ENCODE measurements at regions not wholly inside any gene's neighbourhood (a gene's known extent, or its start where the extent isn't known, plus 50 kb on each side); places are given as distances from the start of the nearest gene placed in this dataset.

GRCh38 chr3:153369561-153370374 lies 207.7 kb downstream of the RAP2B start:
- Histone ChIP-seq H3K4me3 (no peak overlapping the region), H2AFZ (ENCODE audit: control insufficient read depth, low read depth, low read length) (no peak overlapping the region), H3K4me1 (ENCODE audit: control insufficient read depth, insufficient read depth, low read length) (no peaks in the 10 kb centered on the region), H3K27me3 (replicated peaks in 1 of 2; ENCODE audit: control insufficient read depth in 2 of 2, insufficient read depth in 2 of 2, low read length in 1 of 2) (no peaks in the 10 kb centered on the region), H3K36me3 (ENCODE audit: control insufficient read depth in 2 of 2, insufficient read depth in 2 of 2, low read length in 1 of 2) (no peaks in the 10 kb centered on the region), H3K4me2 (ENCODE audit: control insufficient read depth, insufficient read depth) (no peak overlapping the region), H3K27ac (ENCODE audit: control insufficient read depth, insufficient read depth) (no peak overlapping the region), H3K9me3 (replicated peaks; ENCODE audit: control insufficient read depth, insufficient read depth, low read length) (no peaks in the 10 kb centered on the region; the same call in 2 of the 3 replicates), H3K9ac (ENCODE audit: control insufficient read depth, insufficient read depth, low read length) (no peak overlapping the region), H3K79me2 (ENCODE audit: control insufficient read depth, insufficient read depth, low read length) (no peaks in the 10 kb centered on the region), H4K20me1 (ENCODE audit: control insufficient read depth, insufficient read depth) (no peaks in the 10 kb centered on the region)
- DNase-seq (ENCODE audit: low read depth, low spot score) (no peak), ATAC-seq (no peak), FAIRE-seq (no peak)
- in situ Hi-C loops (cut with MboI) = no loop called here
- intact Hi-C loops (cut with micrococcal nuclease; ENCODE audit: unreplicated experiment) = no loop called here
- no TSS peak for BruUV-seq (replicated peaks)
- CTCF ChIA-PET = no interaction called here
- POLR2A ChIA-PET = no interaction called here
- SMC1A ChIA-PET (ENCODE audit: uncharacterized antibody, unreplicated experiment) = no interaction called here
- TF ChIP-seq SP1 (IDR thresholded peaks at IDR 0.05; ENCODE audit: low read depth, low read length) (no peak), RAD51 (IDR thresholded peaks at IDR 0.05) (no peak), NR2C1 (IDR thresholded peaks at IDR 0.05) (no peak), EGR1 (IDR thresholded peaks at IDR 0.05; ENCODE audit: borderline replicate concordance in 1 of 2, low read depth in 2 of 2, low read length in 2 of 2) (no peak), ZSCAN29 (IDR thresholded peaks at IDR 0.05) (no peak), JUNB (IDR thresholded peaks at IDR 0.05) (no peak), CBFB (IDR thresholded peaks at IDR 0.05; ENCODE audit: low read depth) (no peak), CEBPZ (IDR thresholded peaks at IDR 0.05; ENCODE audit: low read depth, low read length) (no peak), E4F1 (IDR thresholded peaks at IDR 0.05; ENCODE audit: borderline replicate concordance, partially characterized antibody) (no peak), EP300 (IDR thresholded peaks at IDR 0.05; ENCODE audit: borderline replicate concordance in 1 of 2, control insufficient read depth in 1 of 2, low read depth in 2 of 2, low read length in 2 of 2) (no peak)
- RAD21 ChIA-PET (ENCODE audit: unreplicated experiment) = no interaction called here
- WGBS (ENCODE audit: insufficient coverage, insufficient replicate concordance, low lambda C conversion rate, missing lambda C conversion rate) = 31% methylated on average over 13 of the region's 28 CpGs

All from GM12878 (cell line).